HFF-Myc (cell line): ENCODE measurements at regions not wholly inside any gene's neighbourhood (a gene's known extent, or its start where the extent isn't known, plus 50 kb on each side); places are given as distances from the start of the nearest gene placed in this dataset.

ENCODE experiments used
- DNase-seq: peaks from one replicate; pipeline ENCODE4 v3.0.0-alpha.2; 2011; ENCODE audit warnings: low read depth; ENCODE audit errors: extremely low read depth
- H3K4me3 ChIP-seq: replicated peaks from 2 replicates; pipeline ENCODE4 v1.5.1; 2011; ENCODE audit warnings: low read depth, mild to moderate bottlenecking, control low read depth, low read length
- TF ChIP-seq, protein P1 (sequence below): IDR thresholded peaks from 2 replicates; pipeline ENCODE4 v1.5.1; 2012; ENCODE audit warnings: mild to moderate bottlenecking, low read depth, low read length, control low read depth; ENCODE audit errors: missing control alignments

DNA sequence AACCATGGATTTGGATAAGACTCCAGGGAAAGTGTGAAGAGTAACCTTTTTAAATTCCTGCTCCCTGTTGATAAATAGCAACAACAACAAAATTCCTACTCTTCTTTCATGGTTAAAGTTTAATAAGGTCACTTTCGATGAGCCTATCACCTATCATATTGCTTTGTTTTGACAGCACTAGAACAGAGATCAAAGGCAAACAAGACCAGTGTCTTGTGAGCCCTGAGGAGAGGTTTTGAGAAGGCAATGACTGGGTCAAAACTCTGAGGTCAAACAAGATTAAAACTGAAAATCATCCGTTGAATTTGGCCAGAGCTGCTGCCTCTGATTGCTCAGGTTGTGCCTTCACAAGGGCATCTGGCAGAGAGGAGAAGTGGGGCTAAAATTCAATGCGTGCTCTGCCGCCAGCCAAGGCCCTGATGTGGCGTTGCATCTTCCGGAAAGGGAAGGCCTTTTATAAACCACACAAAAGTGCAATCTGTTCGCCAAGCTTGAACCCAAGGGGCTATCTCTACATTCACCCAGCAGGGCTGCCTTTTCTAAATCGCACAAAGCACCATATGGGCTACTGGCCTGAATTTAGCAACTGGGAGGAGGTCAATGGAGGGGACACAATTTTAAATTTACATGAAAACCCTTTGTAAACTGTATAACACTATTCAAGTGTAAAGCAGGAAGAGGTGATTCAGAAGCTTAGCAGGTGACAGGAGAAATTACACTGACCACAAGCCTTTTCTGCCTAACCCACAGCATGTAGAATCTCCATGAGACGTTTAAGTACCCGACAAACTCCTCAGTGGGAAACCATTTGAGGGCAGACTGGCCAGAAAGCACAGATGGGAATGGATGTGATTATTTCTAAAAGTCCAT is 140.8 kb downstream of the DAD1 start:
- TF ChIP-seq, protein P1, sequence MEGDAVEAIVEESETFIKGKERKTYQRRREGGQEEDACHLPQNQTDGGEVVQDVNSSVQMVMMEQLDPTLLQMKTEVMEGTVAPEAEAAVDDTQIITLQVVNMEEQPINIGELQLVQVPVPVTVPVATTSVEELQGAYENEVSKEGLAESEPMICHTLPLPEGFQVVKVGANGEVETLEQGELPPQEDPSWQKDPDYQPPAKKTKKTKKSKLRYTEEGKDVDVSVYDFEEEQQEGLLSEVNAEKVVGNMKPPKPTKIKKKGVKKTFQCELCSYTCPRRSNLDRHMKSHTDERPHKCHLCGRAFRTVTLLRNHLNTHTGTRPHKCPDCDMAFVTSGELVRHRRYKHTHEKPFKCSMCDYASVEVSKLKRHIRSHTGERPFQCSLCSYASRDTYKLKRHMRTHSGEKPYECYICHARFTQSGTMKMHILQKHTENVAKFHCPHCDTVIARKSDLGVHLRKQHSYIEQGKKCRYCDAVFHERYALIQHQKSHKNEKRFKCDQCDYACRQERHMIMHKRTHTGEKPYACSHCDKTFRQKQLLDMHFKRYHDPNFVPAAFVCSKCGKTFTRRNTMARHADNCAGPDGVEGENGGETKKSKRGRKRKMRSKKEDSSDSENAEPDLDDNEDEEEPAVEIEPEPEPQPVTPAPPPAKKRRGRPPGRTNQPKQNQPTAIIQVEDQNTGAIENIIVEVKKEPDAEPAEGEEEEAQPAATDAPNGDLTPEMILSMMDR = no peak
- H3K4me3 ChIP-seq = no peak overlapping the region
- DNase-seq = no peak

DNA sequence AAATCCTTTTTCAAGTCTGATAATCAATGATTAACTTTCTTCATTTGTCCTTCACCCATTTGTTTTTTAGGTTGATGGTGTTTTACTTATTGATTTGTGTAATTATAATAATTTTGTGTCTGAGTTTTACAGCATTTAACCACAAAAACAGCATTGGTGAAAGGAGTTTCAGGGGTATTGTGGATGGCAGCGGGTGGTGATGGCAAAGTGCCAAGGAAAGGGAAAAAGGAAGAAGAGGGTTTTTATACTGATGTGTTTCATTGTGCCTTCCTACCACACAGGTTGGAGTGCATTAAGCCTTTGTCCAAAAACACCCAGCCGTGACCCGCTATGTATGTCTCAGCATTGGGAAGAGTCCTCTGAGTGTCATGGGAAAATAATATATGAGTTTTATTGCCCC is 150.3 kb downstream of the DAD1 start:
- no peak for DNase-seq
- H3K4me3 ChIP-seq = no peak overlapping the region
- TF ChIP-seq, protein P1 = no peak

DNA sequence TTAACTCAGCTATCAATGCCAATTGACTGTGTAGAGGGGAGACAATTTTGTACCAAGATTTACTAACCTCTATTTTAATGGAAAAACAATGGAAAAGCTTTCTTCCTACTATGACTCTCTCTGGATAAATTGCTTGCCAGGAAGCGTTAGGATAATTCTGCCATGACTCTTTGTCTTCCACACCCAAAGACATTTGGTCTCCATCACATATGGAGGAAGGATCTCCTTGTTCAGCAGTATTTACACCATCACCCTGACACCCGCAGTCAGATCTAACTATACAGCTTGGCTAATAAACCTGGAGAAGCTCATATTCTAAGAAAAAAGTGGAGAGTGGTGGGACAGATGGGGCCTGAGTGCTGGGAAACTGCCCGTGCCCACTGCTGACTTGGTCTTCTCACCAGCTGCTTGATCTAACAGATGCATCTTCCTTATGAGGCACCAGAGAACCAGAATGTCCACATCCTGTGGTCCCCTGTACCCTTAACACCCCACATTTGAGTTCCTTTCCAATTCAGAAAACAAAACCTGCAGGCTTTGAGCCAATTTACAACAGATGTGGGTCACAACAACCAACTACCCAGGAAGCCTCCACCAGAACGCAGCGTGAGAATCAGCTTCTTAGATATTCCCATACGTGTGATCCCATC is 154.0 kb downstream of the DAD1 start:
- no peak for DNase-seq
- TF ChIP-seq, protein P1 = no peak
- H3K4me3 ChIP-seq = no peak overlapping the region

DNA sequence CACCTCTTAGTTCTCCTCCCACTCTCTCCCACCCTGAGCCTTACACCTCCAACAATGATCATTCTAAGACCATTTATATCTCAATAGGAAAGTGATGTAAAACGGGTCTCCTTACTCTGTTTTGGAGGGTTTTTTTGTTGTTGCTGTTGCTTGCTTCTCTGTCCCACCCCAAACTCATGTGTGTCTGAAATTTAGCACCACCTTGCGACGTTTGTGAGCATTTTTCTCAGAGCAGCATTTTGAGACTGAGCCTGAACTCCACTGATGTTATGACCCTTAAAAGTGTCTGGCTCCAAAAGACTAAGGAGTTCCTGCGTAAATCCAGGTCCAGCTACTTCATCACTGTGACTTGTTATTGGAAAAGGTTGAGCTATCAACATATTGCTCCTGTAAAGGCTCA is 155.0 kb downstream of the DAD1 start:
- H3K4me3 ChIP-seq = no peak overlapping the region

DNA sequence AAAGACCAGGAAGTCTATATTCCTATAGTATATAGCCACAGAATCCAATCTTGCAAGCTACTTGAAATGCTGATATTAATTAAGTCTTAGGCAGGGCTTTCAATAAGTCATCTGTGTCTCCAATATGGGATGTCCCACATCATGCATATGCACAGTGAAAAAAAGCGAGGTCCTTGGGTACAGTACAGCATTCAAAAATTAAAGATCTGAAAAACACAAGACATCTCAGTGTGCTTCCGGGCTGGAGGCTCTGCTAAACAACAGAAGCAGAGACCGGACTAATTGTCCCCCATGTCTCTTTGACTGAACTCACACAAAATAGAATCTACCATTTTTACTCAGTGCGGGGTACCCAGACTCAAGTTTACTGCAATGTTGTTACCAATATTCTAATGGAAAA is 156.0 kb downstream of the DAD1 start:
- no peak for DNase-seq
- TF ChIP-seq, protein P1 = no peak
- H3K4me3 ChIP-seq = no peak overlapping the region

More for the DNA sequence above, 155.0 kb downstream of the DAD1 start:
- no peak for DNase-seq
- TF ChIP-seq, protein P1 = no peak

DNA sequence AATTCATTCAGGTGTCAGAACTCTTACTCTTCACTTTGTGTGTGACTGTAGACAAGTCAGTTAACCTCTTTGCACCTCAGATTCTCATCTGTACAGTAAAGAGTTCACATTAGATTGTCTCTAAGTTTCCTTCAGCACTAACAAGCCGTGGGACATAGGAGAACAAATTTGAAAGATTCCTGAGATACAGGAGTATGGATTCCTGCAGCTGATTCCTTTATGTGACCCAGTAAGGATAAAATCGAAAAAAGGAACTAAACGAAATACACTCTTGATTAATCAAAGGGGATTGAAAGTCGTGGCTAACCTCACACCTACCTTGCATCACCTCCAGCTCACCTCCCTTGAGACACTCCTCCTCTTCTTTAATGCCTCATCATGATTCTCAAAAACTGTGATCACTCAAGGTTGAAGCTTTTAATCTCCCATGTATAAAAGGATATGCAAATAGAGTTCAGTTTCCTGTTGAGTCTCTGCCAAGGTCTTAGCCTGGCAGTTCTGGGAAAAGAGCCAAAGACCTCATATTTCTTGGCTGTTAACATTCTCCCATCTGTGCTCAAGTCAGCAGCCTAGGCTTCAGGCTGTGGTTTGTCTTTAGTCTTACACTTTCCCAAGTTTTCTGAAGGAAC is 156.6 kb downstream of the DAD1 start:
- TF ChIP-seq, protein P1 = no peak
- peak; percentile 92 for DNase-seq
- H3K4me3 ChIP-seq = no peak overlapping the region
